Fibroblast of skin of left quadriceps (primary cell): ENCODE measurements at regions not wholly inside any gene's neighbourhood (a gene's known extent, or its start where the extent isn't known, plus 50 kb on each side); places are given as distances from the start of the nearest gene placed in this dataset.

Experiments
- DNase-seq, 2 experiments: peaks; one replicate each; pipeline ENCODE4 v3.0.0-alpha.2; 2013; ENCODE audit warnings: low read depth in 2 of 2

- peak; percentile 34 to 46 for DNase-seq
Observed at GRCh38 chr21:35138665-35139381, 89.7 kb upstream of the RUNX1 start.

- DNase-seq, result no peak
Observed at GRCh38 chr21:35136586-35137219, 87.6 kb upstream of the RUNX1 start.

GRCh38 chr21:35136106-35136505 is 87.0 kb upstream of the RUNX1 start:
- no peak for DNase-seq

GRCh38 chr21:35135481-35135880 is 86.4 kb upstream of the RUNX1 start:
- DNase-seq, result no peak

GRCh38 chr21:35134309-35134708 is 85.2 kb upstream of the RUNX1 start:
- no peak for DNase-seq

- DNase-seq, result no peak
Observed at GRCh38 chr21:35128536-35128935, 79.4 kb upstream of the RUNX1 start.

- DNase-seq, result peak; percentile 29 to 36
Observed at GRCh38 chr21:35127851-35128250, 78.7 kb upstream of the RUNX1 start.

GRCh38 chr21:35127026-35127425 is 77.9 kb upstream of the RUNX1 start:
- no peak for DNase-seq

- no peak for DNase-seq
Observed at GRCh38 chr21:35120631-35121180, 71.6 kb upstream of the RUNX1 start.

GRCh38 chr21:35119501-35120047 is 70.5 kb upstream of the RUNX1 start:
- no peak for DNase-seq

GRCh38 chr21:35116777-35117176 is 67.7 kb upstream of the RUNX1 start:
- DNase-seq, result no peak

GRCh38 chr21:35113064-35113463 is 64.0 kb upstream of the RUNX1 start:
- DNase-seq, result no peak

GRCh38 chr21:35111321-35111930 is 62.3 kb upstream of the RUNX1 start:
- DNase-seq, result no peak

- DNase-seq, result no peak
Observed at GRCh38 chr21:35108887-35109286, 59.8 kb upstream of the RUNX1 start.

- no peak for DNase-seq
Observed at GRCh38 chr21:35107520-35107919, 58.4 kb upstream of the RUNX1 start.

GRCh38 chr21:35106246-35106835 is 57.2 kb upstream of the RUNX1 start:
- no peak for DNase-seq

- no peak for DNase-seq
Observed at GRCh38 chr21:35102488-35103371, 53.6 kb upstream of the RUNX1 start.

GRCh38 chr21:35100349-35100811 is 51.3 kb upstream of the RUNX1 start:
- no peak for DNase-seq

GRCh38 chr21:35099310-35099709 is 50.2 kb upstream of the RUNX1 start:
- no peak for DNase-seq
